GM12891 (cell line): ENCODE measurements at regions not wholly inside any gene's neighbourhood (a gene's known extent, or its start where the extent isn't known, plus 50 kb on each side); places are given as distances from the start of the nearest gene placed in this dataset.

Source experiments
- DNase-seq: peaks from one replicate; pipeline ENCODE4 v3.0.0; 2011; ENCODE audit warnings: low spot score; ENCODE audit not compliant: insufficient read length
- FAIRE-seq: peaks from 2 replicates; lab custom pipeline; 2011; peaks lifted over from hg19 to GRCh38; lab: Jason Lieb, UNC
- PAX5 ChIP-seq: IDR thresholded peaks from 2 replicates; pipeline ENCODE4 v1.6.1; 2011; ENCODE audit warnings: low read length, moderate library complexity, mild to moderate bottlenecking; ENCODE audit not compliant: insufficient read depth, severe bottlenecking
- POLR2A ChIP-seq: IDR thresholded peaks from 2 replicates; pipeline ENCODE4 v1.6.1; 2011; ENCODE audit warnings: low read depth, low read length, control low read depth
- POLR2AphosphoS5 ChIP-seq: IDR thresholded peaks from 2 replicates; pipeline ENCODE4 v1.6.1; 2011; ENCODE audit warnings: low read depth, low read length, control low read depth
- POU2F2 ChIP-seq: IDR thresholded peaks from 2 replicates; pipeline ENCODE4 v1.6.1; 2011; ENCODE audit warnings: low read depth, mild to moderate bottlenecking, control low read depth, low read length, moderate library complexity
- SPI1 ChIP-seq: IDR thresholded peaks from 2 replicates; pipeline ENCODE4 v1.6.1; 2011; ENCODE audit warnings: low read depth, low read length, control low read depth
- TAF1 ChIP-seq: IDR thresholded peaks from 2 replicates; pipeline ENCODE4 v1.6.1; 2011; ENCODE audit warnings: low read depth, low read length, control low read depth

DNA sequence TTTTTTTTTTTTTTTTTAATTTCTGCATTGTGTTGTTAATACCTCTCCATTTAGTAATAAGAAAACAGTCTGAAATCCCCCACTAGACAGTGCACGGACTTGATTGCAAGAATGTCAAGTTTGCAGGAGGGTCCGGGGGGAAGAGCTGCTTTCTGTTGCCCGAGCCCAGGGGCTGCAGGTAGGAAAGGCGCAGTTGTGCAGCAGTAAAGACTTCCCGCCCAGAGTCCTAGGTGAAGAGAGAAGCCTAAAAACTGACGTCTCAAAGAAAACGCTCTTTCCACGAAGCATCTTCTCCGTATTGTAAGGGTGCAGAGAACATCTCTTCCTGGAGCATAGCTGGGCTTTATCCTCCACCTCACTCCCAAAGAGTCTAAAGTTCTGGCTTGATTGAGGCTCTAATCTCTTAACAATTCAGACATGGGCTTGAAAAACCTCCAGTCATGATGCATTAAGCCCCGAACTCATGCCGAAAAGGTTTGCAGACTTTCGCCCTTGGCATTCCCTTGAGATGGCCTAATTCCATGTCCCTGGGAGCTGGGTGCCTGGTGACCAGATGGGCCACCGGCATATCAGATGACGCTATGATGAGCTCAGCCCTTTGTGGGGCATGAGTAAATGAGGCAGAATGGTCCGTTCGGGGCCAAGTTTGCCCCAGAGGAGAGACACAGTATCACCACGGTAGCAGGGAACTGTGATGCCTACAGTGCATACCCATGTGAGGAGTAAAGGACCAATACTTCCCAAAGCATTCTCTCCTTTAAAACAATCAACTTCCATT, 436.2 kb upstream of the ZFHX3 start:
- FAIRE-seq (no peak), DNase-seq (no peak)

GRCh38 chr16:73483076-73483791, 435.3 kb upstream of the ZFHX3 start:
- FAIRE-seq (no peak), DNase-seq (no peak)
- no peak for TF ChIP-seq POLR2AphosphoS5
- no peak for TF ChIP-seq PAX5
- no peak for TF ChIP-seq POU2F2
- no peak for TF ChIP-seq POLR2A
- TF ChIP-seq SPI1, result no peak
- no peak for TF ChIP-seq TAF1

More for the DNA sequence above, 436.2 kb upstream of the ZFHX3 start:
- no peak for TF ChIP-seq PAX5
- no peak for TF ChIP-seq POU2F2
- TF ChIP-seq SPI1, result no peak
- TF ChIP-seq POLR2A, result no peak
- no peak for TF ChIP-seq TAF1

DNA sequence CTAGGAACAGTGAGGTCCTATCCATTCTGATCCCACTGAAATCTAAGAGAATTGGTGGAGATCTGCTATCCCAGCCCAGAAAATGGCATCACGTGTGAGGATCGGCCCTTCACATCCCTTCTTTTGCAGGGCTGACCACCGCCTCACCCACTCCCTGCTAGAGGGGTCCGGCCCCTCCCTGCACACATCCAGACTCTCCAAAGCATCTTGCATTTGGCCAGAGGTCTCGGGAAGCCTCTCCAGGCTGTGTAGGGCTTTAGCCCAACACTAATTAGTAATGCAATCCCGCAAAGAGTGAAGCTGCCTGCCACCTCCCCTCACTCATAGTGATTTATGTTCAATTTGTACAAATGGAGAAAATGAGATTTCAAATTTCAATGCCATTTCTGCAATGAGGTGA, 434.4 kb upstream of the ZFHX3 start:
- TF ChIP-seq POLR2AphosphoS5, result no peak
- no peak for TF ChIP-seq TAF1
- TF ChIP-seq POLR2A, result no peak
- TF ChIP-seq PAX5, result no peak
- TF ChIP-seq SPI1, result no peak
- no peak for TF ChIP-seq POU2F2
- DNase-seq (no peak), FAIRE-seq (no peak)

- FAIRE-seq, result no peak
- DNase-seq, result no peak
- TF ChIP-seq POLR2AphosphoS5, result no peak
- no peak for TF ChIP-seq POLR2A
Measured at GRCh38 chr16:73480381-73480780, 432.5 kb upstream of the ZFHX3 start.

DNA sequence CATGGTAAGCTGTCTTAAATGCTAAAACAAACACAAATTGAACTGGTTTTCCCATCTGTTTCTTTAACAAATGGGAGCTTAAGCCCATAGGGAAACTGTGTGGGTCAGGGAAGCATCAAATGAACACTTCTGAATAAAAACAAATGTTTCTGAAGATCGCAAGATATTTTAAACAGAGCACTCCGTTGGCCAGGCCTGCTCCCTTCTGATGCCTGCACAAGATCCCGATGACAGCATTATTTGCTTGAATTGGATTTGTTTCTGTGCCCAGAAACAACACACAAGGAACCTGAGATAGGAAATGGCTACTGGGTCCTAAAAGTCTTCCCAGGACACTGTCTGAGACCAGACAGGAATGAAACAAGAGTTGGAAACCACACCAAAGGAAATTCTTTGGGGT, 425.8 kb upstream of the ZFHX3 start:
- FAIRE-seq (no peak), DNase-seq (no peak)
- TF ChIP-seq TAF1, result no peak
- TF ChIP-seq POU2F2, result no peak
- TF ChIP-seq SPI1, result no peak
- no peak for TF ChIP-seq POLR2AphosphoS5
- no peak for TF ChIP-seq POLR2A
- no peak for TF ChIP-seq PAX5

DNA sequence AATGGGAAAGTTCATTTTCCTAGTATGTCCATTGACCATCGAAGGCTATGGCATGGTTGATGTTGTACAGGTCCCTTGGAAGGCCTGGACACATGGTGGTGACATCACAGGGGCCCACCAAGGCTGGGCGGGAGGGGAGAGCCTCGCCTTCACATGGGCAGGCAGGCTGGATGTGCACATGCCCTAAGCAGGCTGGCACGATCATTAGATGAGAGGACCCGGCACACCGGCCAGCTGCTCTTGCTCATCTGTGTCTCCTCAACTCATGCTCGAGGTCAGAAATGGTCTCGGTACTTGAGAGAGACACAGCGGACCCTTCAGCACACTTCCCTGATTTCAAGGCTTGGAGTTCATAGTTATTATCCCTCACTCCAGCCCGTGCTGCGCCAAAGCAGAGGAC, 416.9 kb upstream of the ZFHX3 start:
- no peak for TF ChIP-seq POLR2A
- no peak for TF ChIP-seq SPI1
- FAIRE-seq (no peak), DNase-seq (no peak)

DNA sequence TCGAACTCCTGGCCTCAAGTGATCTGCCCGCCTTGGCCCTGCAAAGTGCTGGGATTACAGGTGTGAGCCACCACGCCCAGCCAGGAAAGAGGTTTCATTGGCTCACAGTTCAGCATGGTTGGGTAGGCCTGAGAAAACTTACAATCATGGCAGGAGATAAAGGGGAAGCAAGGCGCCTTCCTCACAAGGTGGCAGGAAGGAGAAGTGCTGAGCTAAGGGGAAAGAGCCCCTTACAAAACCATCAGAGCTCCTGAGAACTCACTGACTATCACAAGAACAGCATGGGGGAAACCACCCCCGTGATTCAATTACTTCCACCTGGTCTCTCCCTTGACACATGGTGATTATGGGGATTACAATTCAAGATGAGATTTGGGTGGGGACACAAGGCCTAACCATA, 411.7 kb upstream of the ZFHX3 start:
- FAIRE-seq (no peak), DNase-seq (no peak)
- TF ChIP-seq TAF1, result no peak
- no peak for TF ChIP-seq POLR2A
- TF ChIP-seq PAX5, result no peak
- TF ChIP-seq POLR2AphosphoS5, result no peak
- no peak for TF ChIP-seq SPI1
- no peak for TF ChIP-seq POU2F2

GRCh38 chr16:73457851-73458250, 409.9 kb upstream of the ZFHX3 start:
- TF ChIP-seq TAF1 (no peak), PAX5 (no peak), SPI1 (no peak), POLR2AphosphoS5 (no peak), POLR2A (no peak), POU2F2 (no peak)
- no peak for DNase-seq
- no peak for FAIRE-seq

- TF ChIP-seq SPI1, result no peak
- no peak for TF ChIP-seq TAF1
- no peak for TF ChIP-seq POLR2AphosphoS5
- TF ChIP-seq POU2F2, result no peak
- TF ChIP-seq PAX5, result no peak
- no peak for TF ChIP-seq POLR2A
- DNase-seq (no peak), FAIRE-seq (no peak)
Measured at GRCh38 chr16:73448970-73449369, 401.0 kb upstream of the ZFHX3 start.

DNA sequence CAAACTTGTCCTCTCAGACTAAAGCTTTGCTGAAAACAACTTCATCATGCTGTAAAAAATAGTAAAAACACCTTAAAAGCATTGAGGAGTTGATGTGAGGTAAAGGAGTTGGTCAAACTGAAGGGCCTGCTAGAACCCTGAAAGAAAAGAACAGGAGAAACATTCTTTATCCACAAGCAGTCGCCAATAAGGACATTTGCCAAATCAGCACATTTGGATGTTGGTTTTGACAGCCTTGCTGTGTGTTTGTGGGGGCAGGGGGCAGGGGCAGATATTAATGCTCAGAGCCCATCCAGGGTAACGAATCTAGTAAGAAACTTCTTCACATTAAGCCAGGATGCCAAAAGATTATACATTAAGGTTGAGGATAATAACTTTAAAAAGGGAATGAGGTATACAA, 399.9 kb upstream of the ZFHX3 start:
- no peak for DNase-seq
- TF ChIP-seq POLR2A, result no peak
- FAIRE-seq, result no peak
